ENCODE measurements at regions not wholly inside any gene's neighbourhood (a gene's known extent, or its start where the extent isn't known, plus 50 kb on each side); places are given as distances from the start of the nearest gene placed in this dataset.

GRCh38 chr4:159764343-159764952 is 661.6 kb downstream of the RAPGEF2 start:
- TF ChIP-seq EP300 (IDR thresholded peaks at IDR 0.05) = no peak
- TF ChIP-seq POLR2A (IDR thresholded peaks at IDR 0.05) = no peak
- TF ChIP-seq CTCF (IDR thresholded peaks at IDR 0.05) = peak in 3 of 4 experiments; percentile 14 to 54 (median 45)
- TF ChIP-seq POLR2AphosphoS5 (IDR thresholded peaks at IDR 0.05) = no peak

All from gastroesophageal sphincter (tissue), 3 donors.